ENCODE measurements at regions not wholly inside any gene's neighbourhood (a gene's known extent, or its start where the extent isn't known, plus 50 kb on each side); places are given as distances from the start of the nearest gene placed in this dataset.

GRCh38 chr22:48864748-48865147, 962.9 kb downstream of the BRD1 start:
- no peak overlapping the region for H3K27ac ChIP-seq
- TF ChIP-seq ZFX (IDR thresholded peaks at IDR 0.05; ENCODE audit: borderline replicate concordance) = no peak
- TF ChIP-seq, protein P1, sequence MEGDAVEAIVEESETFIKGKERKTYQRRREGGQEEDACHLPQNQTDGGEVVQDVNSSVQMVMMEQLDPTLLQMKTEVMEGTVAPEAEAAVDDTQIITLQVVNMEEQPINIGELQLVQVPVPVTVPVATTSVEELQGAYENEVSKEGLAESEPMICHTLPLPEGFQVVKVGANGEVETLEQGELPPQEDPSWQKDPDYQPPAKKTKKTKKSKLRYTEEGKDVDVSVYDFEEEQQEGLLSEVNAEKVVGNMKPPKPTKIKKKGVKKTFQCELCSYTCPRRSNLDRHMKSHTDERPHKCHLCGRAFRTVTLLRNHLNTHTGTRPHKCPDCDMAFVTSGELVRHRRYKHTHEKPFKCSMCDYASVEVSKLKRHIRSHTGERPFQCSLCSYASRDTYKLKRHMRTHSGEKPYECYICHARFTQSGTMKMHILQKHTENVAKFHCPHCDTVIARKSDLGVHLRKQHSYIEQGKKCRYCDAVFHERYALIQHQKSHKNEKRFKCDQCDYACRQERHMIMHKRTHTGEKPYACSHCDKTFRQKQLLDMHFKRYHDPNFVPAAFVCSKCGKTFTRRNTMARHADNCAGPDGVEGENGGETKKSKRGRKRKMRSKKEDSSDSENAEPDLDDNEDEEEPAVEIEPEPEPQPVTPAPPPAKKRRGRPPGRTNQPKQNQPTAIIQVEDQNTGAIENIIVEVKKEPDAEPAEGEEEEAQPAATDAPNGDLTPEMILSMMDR (IDR thresholded peaks at IDR 0.05) = no peak

DNA sequence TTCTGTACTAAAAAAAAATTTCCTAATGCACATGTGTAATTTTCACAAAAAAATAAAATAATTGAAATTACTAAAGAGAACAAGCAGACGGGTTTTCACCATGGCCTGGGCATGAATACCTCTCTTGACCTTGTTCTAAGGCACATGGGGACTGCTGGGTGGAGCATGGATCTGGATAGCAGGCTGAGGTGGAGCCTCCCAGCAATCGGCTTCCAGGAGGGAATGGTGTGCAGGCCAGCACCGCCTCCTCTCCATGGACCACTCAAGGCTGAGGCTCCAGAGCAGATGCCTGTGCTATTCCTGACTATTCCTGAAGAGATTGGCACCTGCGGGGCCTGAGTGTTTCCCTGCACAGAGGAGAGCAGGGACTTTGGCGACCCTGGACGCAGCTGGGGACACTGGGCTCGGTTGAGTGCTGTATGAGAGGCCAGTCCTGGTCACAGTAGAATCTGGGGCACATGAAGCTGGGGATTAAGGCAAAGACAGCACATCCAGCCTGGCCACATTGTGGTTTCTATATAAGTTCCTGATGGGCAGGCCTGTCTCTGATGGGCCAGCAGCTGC, 963.6 kb downstream of the BRD1 start:
- no peak for TF ChIP-seq ZFX (IDR thresholded peaks at IDR 0.05; ENCODE audit: borderline replicate concordance)
- TF ChIP-seq, protein P1 (IDR thresholded peaks at IDR 0.05) = no peak
- no peak overlapping the region for H3K27ac ChIP-seq

DNA sequence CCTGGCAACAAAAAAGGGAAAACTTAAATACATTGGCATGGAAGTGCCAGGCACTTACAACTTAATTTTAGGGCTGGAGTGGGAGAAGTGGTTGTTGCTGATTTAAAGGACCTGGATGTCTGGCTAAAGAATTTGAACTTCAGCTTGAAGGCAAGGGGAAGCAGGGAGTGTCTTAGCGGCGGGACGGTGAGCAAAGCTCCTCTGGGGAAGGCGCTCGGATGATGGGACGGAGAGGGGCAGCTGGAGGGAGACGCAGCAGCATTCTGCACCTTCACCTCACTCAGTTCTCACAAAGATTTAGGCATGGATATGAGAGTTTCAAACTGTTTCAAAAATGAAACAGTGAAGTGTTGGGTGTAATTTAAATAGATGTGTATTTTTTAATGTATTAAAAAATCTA, 967.1 kb downstream of the BRD1 start:
- no peak overlapping the region for H3K27ac ChIP-seq
- no peak for TF ChIP-seq ZFX (IDR thresholded peaks at IDR 0.05; ENCODE audit: borderline replicate concordance)
- TF ChIP-seq, protein P1 (IDR thresholded peaks at IDR 0.05) = no peak

DNA sequence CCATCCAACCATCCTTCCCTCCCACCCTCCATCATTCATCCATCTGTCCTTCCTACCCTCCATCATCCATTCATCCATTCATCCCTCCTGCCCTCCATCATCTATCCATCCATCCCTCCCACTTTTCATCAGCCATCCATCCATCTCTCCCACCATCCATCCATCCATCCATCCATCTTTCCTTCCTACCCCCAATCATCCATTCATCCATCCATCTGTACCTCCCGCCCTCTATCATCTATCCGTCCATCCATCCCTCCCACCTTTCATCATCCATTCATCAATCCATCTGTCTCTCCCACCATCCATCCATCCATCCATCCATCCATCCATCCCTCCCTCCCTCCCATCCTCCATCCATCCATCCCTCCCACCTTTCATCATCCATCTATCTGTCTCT, 968.8 kb downstream of the BRD1 start:
- no peak overlapping the region for H3K27ac ChIP-seq
- TF ChIP-seq, protein P1 (IDR thresholded peaks at IDR 0.05) = no peak
- no peak for TF ChIP-seq ZFX (IDR thresholded peaks at IDR 0.05; ENCODE audit: borderline replicate concordance)

- no peak overlapping the region for H3K27ac ChIP-seq
- TF ChIP-seq ZFX (IDR thresholded peaks at IDR 0.05; ENCODE audit: borderline replicate concordance) = no peak
- TF ChIP-seq, protein P1 (IDR thresholded peaks at IDR 0.05) = no peak
These were observed 969.6 kb downstream of the BRD1 start for GRCh38 chr22:48858121-48858520.

GRCh38 chr22:48857202-48857805, 970.4 kb downstream of the BRD1 start:
- H3K27ac ChIP-seq = no peak overlapping the region
- TF ChIP-seq, protein P1 (IDR thresholded peaks at IDR 0.05) = no peak
- TF ChIP-seq ZFX (IDR thresholded peaks at IDR 0.05; ENCODE audit: borderline replicate concordance) = no peak

- no peak for TF ChIP-seq ZFX (IDR thresholded peaks at IDR 0.05; ENCODE audit: borderline replicate concordance)
- TF ChIP-seq, protein P1 (IDR thresholded peaks at IDR 0.05) = no peak
- H3K27ac ChIP-seq = no peak overlapping the region
These were observed 971.4 kb downstream of the BRD1 start for GRCh38 chr22:48856308-48856615.
